Osteoblast (primary cell): ENCODE measurements at regions not wholly inside any gene's neighbourhood (a gene's known extent, or its start where the extent isn't known, plus 50 kb on each side); places are given as distances from the start of the nearest gene placed in this dataset.

Experiments
- DNase-seq: peaks from one replicate; pipeline ENCODE4 v3.0.0; 2011; ENCODE audit warnings: low spot score, mixed read lengths; ENCODE audit not compliant: insufficient read length; ENCODE audit errors: missing footprints
- H2AFZ ChIP-seq: 2 replicates; pipeline ENCODE4 v1.6.0; 2011; ENCODE audit warnings: mild to moderate bottlenecking, low read length
- H3K27ac ChIP-seq: 2 replicates; pipeline ENCODE4 v1.5.1; 2011; ENCODE audit warnings: mild to moderate bottlenecking, low read depth, low read length, moderate library complexity
- H3K27me3 ChIP-seq: 2 replicates; pipeline ENCODE4 v1.6.0; 2012; ENCODE audit warnings: mild to moderate bottlenecking, control low read depth, inconsistent platforms, low read length, moderate library complexity; ENCODE audit not compliant: insufficient read depth
- H3K36me3 ChIP-seq: 2 replicates; pipeline ENCODE4 v1.5.1; 2011; ENCODE audit warnings: mild to moderate bottlenecking, low read length, control low read depth, moderate library complexity; ENCODE audit not compliant: insufficient read depth
- H3K4me1 ChIP-seq: 2 replicates; pipeline ENCODE4 v1.5.1; 2011; ENCODE audit warnings: mild to moderate bottlenecking, low read length, control low read depth, moderate library complexity; ENCODE audit not compliant: insufficient read depth
- H3K4me2 ChIP-seq: 2 replicates; pipeline ENCODE4 v1.6.0; 2011; ENCODE audit warnings: mild to moderate bottlenecking, low read length; ENCODE audit not compliant: insufficient read depth
- H3K4me3 ChIP-seq: fragments of 200-600 bp; sonication (generic); 3 replicates; pipeline ENCODE4 v1.5.1; 2012; ENCODE audit warnings: mild to moderate bottlenecking, low read length, inconsistent platforms; ENCODE audit not compliant: insufficient read depth
- H3K79me2 ChIP-seq: 2 replicates; pipeline ENCODE4 v1.6.0; 2012; ENCODE audit warnings: mild to moderate bottlenecking, low read length, control low read depth, inconsistent platforms; ENCODE audit not compliant: insufficient read depth
- H3K9me3 ChIP-seq: 2 replicates; pipeline ENCODE4 v1.5.1; 2011; ENCODE audit warnings: low read depth, low read length, control low read depth
- H4K20me1 ChIP-seq: 2 replicates; pipeline ENCODE4 v1.6.0; 2012; ENCODE audit warnings: mild to moderate bottlenecking, low read length, control low read depth; ENCODE audit not compliant: insufficient read depth
- TF ChIP-seq, protein P1 (sequence below): IDR thresholded peaks from 2 replicates; pipeline ENCODE4 v1.5.1; 2011; ENCODE audit warnings: mild to moderate bottlenecking, low read depth, low read length, moderate library complexity; ENCODE audit errors: extremely low read depth

DNA sequence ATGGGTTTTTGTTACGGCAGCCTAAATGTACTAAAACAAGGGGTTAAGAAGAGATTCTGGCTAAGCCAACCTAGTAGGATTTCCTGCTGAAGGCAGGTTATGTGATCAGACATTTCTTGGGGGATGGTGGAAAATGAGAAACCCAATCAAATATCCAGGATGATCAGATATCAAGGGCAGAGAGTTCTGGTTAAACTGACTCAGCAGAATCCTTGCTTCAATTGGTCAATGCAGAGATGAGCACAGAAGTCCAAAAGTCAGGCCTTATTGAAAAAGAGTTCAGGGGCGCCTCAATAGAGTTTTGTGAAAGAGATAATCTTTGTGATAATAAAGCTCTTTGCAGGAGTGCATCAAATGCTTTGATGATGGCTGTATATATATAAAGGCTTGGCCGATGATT, 237.1 kb downstream of the AMY1C start:
- Histone ChIP-seq H3K4me2 (no peak overlapping the region), H3K79me2 (no peaks in the 10 kb centered on the region), H3K27ac (no peak overlapping the region), H3K27me3 (no peaks in the 10 kb centered on the region), H4K20me1 (no peaks in the 10 kb centered on the region), H3K36me3 (no peaks in the 10 kb centered on the region), H3K4me3 (no peak overlapping the region), H3K4me1 (no peaks in the 10 kb centered on the region), H3K9me3 (no peaks in the 10 kb centered on the region), H2AFZ (no peak overlapping the region)
- no peak for DNase-seq
- TF ChIP-seq, protein P1, sequence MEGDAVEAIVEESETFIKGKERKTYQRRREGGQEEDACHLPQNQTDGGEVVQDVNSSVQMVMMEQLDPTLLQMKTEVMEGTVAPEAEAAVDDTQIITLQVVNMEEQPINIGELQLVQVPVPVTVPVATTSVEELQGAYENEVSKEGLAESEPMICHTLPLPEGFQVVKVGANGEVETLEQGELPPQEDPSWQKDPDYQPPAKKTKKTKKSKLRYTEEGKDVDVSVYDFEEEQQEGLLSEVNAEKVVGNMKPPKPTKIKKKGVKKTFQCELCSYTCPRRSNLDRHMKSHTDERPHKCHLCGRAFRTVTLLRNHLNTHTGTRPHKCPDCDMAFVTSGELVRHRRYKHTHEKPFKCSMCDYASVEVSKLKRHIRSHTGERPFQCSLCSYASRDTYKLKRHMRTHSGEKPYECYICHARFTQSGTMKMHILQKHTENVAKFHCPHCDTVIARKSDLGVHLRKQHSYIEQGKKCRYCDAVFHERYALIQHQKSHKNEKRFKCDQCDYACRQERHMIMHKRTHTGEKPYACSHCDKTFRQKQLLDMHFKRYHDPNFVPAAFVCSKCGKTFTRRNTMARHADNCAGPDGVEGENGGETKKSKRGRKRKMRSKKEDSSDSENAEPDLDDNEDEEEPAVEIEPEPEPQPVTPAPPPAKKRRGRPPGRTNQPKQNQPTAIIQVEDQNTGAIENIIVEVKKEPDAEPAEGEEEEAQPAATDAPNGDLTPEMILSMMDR: no peak

DNA sequence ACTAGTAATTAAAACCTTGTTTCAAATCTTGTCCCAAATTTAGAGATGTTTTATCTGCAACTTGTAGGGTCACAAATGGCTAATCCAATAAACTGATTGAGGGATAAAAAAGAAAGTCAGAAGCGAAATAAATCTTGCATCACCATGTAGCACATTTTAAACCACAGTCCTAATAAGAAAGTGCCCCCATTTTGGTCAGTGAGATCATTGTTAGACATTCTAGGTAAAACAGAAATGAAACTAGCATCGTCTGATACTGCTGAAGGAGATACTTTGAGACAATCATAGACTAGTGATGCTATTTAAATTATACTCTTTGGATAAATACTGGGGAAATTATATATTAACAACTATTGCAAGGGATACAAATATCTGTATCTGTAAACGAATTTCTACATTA, 247.9 kb downstream of the AMY1C start:
- Histone ChIP-seq H3K36me3 (no peaks in the 10 kb centered on the region), H3K4me2 (no peak overlapping the region)
- TF ChIP-seq, protein P1: no peak

DNA sequence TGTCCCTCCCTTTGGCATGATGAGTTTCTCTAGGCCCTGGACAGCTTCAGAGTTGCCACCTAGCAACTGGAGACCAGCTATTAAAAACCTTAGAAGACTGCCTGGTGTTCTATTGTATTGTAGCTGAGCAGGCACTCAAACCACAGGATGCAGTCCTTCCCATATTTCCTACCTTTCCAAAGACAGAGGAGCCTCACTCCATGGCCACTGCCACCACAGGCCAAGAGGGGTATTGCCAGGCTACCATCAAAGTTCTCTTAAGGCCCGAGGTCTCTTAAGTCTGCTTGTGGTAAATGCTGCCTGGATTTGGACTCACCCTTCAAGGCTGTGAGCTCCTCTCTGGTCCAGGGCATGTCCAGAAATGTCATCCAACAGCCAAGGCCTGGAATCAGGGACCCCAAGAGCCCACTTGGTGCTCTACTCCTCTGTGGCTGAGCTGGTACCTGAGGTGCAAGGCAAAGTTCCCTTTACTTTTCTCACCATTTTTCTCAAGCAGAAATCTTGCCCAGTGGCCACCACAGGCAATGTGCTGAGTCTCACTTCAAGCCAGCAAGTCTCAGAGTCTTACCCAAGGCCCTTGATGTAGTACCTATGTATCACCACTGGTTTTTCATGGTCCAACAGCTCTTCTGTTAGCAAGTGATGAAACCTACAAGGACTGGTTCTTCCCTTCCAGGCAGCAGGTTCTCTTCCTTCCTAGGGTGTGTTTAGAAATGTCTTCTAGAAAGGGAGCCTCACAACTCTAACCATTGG, 269.4 kb downstream of the AMY1C start:
- Histone ChIP-seq H3K4me1 (no peaks in the 10 kb centered on the region), H4K20me1 (no peaks in the 10 kb centered on the region), H3K9me3 (peaks cover 2% of the 10 kb centered on the region), H3K4me3 (no peak overlapping the region), H3K27me3 (no peaks in the 10 kb centered on the region), H3K79me2 (no peaks in the 10 kb centered on the region), H3K27ac (no peak overlapping the region), H2AFZ (no peak overlapping the region), H3K4me2 (no peak overlapping the region), H3K36me3 (no peaks in the 10 kb centered on the region)
- no peak for DNase-seq
- TF ChIP-seq, protein P1: no peak

More for the DNA sequence above, 247.9 kb downstream of the AMY1C start:
- H4K20me1 ChIP-seq: no peaks in the 10 kb centered on the region
- no peak overlapping the region for H3K4me3 ChIP-seq
- H3K27me3 ChIP-seq: no peaks in the 10 kb centered on the region
- H2AFZ ChIP-seq: no peak overlapping the region
- H3K27ac ChIP-seq: no peak overlapping the region
- H3K9me3 ChIP-seq: no peaks in the 10 kb centered on the region
- no peaks in the 10 kb centered on the region for H3K79me2 ChIP-seq
- DNase-seq: no peak
- H3K4me1 ChIP-seq: no peaks in the 10 kb centered on the region

DNA sequence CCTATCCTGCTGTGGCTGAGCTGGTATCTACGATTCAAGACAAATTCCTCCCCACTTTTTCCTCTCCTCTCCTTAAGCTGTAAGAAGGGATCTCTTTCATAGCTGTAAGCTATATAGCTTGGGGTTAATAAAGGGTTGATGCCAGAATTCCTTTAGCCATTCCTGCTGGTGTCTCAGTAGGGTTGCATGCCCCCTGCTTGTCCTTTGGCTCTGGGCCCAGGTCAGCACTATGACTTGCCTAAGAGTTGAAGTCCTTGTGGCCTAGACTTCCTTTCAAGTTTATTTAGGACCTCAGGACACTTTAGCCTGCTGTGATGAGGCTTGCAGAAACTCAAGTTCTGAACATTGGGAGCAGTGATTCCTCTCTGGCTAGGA, 270.0 kb downstream of the AMY1C start:
- Histone ChIP-seq H3K79me2 (no peaks in the 10 kb centered on the region), H3K4me3 (no peak overlapping the region), H3K9me3 (peaks cover 2% of the 10 kb centered on the region), H3K27me3 (no peaks in the 10 kb centered on the region), H3K36me3 (no peaks in the 10 kb centered on the region), H2AFZ (no peak overlapping the region), H3K27ac (no peak overlapping the region), H3K4me1 (no peaks in the 10 kb centered on the region), H4K20me1 (no peaks in the 10 kb centered on the region), H3K4me2 (no peak overlapping the region)
- TF ChIP-seq, protein P1: no peak
- no peak for DNase-seq
